HG03460 (cell line): ENCODE measurements at regions not wholly inside any gene's neighbourhood (a gene's known extent, or its start where the extent isn't known, plus 50 kb on each side); places are given as distances from the start of the nearest gene placed in this dataset.

ENCODE experiments used
- ATAC-seq: cut with Tn5 transposase; IDR thresholded peaks from one replicate; pipeline ENCODE4 v1.9.1; 2021; ENCODE audit not compliant: unreplicated experiment

GRCh38 chr6:1039191-1039590, 272.7 kb upstream of the FOXQ1 start:
- ATAC-seq = no peak

GRCh38 chr6:1037430-1038202, 274.3 kb upstream of the FOXQ1 start:
- ATAC-seq = no peak

- no peak for ATAC-seq
Measured at GRCh38 chr6:1035401-1035800, 276.5 kb upstream of the FOXQ1 start.

DNA sequence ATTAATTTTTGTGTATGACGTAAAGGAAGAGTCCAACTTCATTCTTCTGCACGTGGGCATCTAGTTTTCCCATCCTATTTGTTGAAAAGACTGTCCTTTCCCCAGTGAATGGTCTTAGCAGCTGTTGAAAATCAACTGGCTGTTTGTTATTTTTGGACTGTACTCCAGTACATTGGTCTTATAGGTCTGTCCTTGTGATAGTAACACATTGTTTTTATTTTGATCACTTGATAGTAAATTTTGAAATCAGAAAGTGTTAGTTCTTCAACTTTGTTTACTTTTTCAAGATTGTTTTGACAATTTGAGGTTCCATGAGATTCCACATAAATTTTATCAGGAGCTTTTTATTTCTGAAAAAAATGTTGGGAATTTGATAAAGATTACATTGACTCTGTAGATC, 280.2 kb upstream of the FOXQ1 start:
- no peak for ATAC-seq

GRCh38 chr6:1029141-1029540, 282.8 kb upstream of the FOXQ1 start:
- no peak for ATAC-seq

DNA sequence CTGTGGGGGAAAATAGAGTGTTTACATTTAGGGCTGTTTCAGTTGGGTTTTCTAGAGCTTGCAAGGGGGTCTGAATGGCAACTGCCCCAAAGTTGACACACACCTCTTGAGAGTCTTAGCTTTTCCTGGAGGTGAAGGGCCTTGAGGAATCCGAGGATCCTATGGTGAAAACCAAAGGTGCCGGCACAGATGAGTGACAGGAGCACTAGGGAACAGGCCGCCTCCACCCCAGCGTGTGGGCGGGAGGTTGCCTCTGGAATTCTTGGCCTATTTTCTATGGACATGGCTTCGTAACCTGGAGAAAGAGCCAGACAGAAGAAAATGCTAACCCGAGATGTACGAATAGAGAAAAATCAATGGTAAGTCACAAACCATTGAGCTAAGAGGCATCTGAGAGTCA, 283.2 kb upstream of the FOXQ1 start:
- no peak for ATAC-seq

- no peak for ATAC-seq
Measured at GRCh38 chr6:1027795-1028569, 283.9 kb upstream of the FOXQ1 start.

GRCh38 chr6:1027109-1027794, 284.6 kb upstream of the FOXQ1 start:
- no peak for ATAC-seq

GRCh38 chr6:1025821-1026220, 286.1 kb upstream of the FOXQ1 start:
- ATAC-seq = no peak

- ATAC-seq = no peak
Measured at GRCh38 chr6:1024587-1024986, 287.3 kb upstream of the FOXQ1 start.

DNA sequence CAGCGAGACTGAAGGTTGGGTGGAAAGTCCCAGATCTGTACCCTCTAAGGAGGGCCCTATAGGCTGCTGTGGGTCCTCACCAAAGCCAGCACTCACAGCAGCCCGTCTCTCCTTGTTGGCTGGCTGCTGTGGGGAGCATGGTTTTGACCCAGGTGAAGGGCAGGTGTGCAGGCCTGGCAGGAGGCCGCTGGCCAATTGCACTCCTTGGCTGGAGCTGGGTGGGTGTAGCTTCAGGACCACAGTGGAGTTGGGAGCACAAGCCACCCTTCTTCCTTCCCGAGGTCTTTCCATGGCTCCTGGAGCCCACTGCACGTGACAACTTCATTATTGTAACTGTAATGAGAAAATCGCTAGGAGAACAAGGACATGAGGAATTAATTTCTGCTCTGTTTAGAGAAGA, 287.7 kb upstream of the FOXQ1 start:
- ATAC-seq = no peak

DNA sequence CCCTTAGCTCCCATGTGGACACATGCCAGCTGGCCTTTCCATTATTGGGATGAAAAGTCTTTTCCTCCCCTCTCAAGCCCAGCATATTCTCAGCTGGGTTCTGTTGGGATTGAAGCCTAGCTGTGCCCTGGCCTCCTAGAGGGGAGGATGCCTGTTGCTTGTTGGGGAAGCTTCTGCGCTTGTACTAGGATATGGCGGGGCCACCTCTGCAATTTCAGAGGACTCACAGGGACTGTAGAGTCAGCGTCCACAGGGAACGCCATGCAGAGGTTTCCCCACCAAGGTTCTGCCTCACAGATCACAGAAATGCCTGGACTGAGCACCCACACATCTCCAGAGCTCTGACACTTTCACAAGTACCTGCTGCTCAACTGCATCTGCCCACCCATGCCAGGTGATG, 288.7 kb upstream of the FOXQ1 start:
- no peak for ATAC-seq

DNA sequence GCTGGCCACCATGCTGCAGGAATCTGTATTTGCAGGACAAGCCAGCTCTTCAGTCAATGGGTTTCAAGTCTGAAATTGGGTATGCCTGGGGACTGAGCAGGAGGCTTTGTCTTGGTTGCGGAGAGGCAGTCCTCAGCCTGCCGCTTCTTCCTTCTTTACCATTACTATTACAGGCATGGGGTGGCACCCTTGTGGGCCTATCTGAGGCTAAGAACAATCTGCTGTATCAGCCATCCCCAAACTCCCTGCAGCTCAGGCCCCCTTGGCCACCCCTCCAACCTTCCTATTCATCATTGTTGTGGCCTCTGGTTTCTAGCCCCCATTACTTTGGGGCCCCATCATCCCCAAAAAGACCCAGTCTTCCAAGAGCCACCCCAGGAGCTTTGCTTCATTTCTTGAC, 289.2 kb upstream of the FOXQ1 start:
- ATAC-seq = no peak

- no peak for ATAC-seq
Measured at GRCh38 chr6:1020837-1021236, 291.1 kb upstream of the FOXQ1 start.

DNA sequence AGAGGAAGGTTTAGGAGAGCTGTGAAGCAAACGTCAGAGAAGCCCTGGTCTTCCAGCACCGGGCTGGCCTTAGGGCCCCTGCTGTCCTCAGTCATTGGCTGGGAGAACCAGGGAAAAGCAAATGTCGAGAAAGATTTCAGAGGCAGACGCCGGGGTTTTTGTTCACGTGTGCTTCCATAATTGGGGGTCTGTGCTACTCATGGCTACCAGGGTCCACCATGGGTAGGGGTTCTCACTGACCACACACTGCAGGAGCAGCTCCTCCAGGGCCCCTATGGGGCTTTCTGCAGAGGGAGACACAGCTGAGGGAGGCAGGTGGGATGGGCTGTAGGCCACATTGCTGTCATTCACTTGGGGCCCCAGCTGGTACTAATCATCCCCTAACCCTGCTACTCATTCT, 291.8 kb upstream of the FOXQ1 start:
- no peak for ATAC-seq

GRCh38 chr6:1018041-1018440, 293.9 kb upstream of the FOXQ1 start:
- ATAC-seq = no peak

DNA sequence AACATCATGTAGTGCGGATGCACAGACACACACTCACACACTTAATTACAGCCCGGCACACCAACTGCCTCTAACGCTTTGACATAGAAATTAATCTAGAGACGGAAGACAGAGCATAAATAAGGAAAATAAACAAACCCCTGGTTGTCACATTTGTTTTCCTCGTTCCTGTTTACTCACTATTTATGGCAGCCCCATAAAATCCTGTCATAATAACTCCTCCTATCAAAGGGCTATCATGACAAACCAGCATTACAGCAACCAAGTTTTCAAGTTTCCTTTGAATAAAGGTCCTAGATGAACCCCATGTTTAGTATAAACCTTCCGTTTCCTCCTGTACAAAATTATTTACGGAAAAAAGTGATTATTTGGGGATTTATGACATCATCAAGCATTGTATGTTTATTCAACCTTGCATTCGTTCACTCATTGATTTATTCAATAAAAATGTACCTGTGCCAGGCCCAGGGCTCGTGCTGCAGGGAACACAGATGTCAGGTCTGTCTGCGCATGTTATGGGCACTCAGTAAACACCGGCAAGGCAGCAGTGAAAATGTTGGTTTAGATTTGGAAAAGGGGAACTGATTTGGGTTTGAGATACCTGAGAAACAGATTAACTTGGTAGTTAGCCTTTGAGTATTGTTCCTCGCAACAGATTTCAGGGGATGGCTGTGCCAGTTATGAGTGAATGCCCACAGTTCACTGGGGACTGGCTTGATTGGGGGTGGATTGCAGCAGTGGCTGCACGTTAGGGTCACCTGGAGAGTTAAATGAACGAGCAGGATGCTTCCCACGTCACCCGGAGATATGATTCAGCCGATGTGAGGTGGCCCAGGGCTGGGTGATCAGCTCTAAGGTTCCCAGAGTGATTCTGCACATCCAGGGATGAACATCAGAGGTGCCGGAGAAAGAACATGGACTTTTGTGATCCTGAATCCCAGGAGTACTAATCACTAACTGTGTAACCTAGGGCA, 295.3 kb upstream of the FOXQ1 start:
- no peak for ATAC-seq

- ATAC-seq = no peak
Measured at GRCh38 chr6:1015825-1016224, 296.1 kb upstream of the FOXQ1 start.

GRCh38 chr6:1014431-1014807, 297.5 kb upstream of the FOXQ1 start:
- ATAC-seq = no peak

DNA sequence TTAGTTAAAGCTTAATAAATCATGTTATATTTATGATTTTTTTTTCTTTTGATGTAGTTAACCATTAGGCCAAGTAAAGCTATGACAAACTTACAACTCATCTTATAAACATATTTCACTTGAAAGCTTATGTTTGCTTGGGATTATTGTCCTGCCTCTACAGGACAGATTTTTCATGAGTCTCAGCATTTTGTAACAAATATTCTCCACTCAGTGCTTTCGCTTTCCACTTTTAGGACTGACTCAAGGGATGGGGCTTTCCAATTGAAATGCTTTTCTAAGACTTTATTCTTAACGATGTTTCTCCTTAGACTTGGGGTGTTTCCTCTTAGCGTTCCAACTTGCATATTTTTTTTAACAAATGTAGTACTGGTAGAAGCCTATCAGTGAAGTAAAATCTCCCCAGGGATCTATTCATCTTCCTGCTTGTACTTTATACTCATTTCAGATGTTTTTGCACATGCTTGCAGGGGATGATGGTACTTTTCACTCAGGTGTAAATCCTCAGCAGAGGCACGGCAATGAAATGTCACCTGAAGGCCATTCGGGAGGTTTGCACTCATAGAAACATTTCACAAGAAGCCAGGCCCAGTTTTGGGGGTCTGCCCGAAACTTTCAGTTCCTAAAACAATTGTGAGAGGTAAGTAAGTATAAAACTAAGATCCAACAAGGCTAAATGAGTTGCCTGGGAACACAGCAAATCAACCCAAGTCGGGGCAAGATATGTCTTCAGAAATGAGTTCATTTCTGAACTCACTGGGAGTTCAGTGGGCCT, 298.1 kb upstream of the FOXQ1 start:
- ATAC-seq = no peak
